Mesendoderm (in vitro differentiated cells): ENCODE measurements at regions not wholly inside any gene's neighbourhood (a gene's known extent, or its start where the extent isn't known, plus 50 kb on each side); places are given as distances from the start of the nearest gene placed in this dataset.
A peak's percentile ranks its signal among the peaks of the same experiment; 100 is the strongest.

Experiments
- DNase-seq: peaks from one replicate; pipeline ENCODE4 v3.0.0; 2013
- H2AK5ac ChIP-seq: 2 replicates; pipeline ENCODE4 v1.6.1; 2013; ENCODE audit warnings: low read length, inconsistent platforms
- H2BK120ac ChIP-seq: 2 replicates; pipeline ENCODE4 v1.6.1; 2013; ENCODE audit warnings: low read depth, mild to moderate bottlenecking, low read length, moderate library complexity, mixed read lengths
- H2BK15ac ChIP-seq: replicated peaks from 2 replicates; pipeline ENCODE4 v1.6.1; 2013; ENCODE audit warnings: low read depth, mild to moderate bottlenecking, moderate library complexity
- H2BK5ac ChIP-seq: 2 replicates; pipeline ENCODE4 v1.6.1; 2013; ENCODE audit warnings: low read length, inconsistent platforms
- H3K18ac ChIP-seq: 2 replicates; pipeline ENCODE4 v1.6.1; 2013; ENCODE audit warnings: mild to moderate bottlenecking, low read length, mixed read lengths
- H3K23ac ChIP-seq: one replicate; pipeline ENCODE4 v1.6.1; 2013; ENCODE audit warnings: low read length
- H3K27ac ChIP-seq: 2 replicates; pipeline ENCODE4 v1.5.1; 2013; ENCODE audit warnings: low read depth, mild to moderate bottlenecking, inconsistent platforms, low read length, moderate library complexity
- H3K27me3 ChIP-seq: 2 replicates; pipeline ENCODE4 v1.6.1; 2013; ENCODE audit warnings: low read length, control low read depth, mild to moderate bottlenecking, inconsistent platforms; ENCODE audit not compliant: insufficient read depth, poor library complexity
- H3K36me3 ChIP-seq: 2 replicates; pipeline ENCODE4 v1.6.1; 2013; ENCODE audit warnings: low read length, inconsistent platforms; ENCODE audit not compliant: control insufficient read depth, insufficient read depth
- H3K4ac ChIP-seq: one replicate; pipeline ENCODE4 v1.6.1; 2013; ENCODE audit warnings: low read depth, mild to moderate bottlenecking, low read length, moderate library complexity
- H3K4me1 ChIP-seq: 2 replicates; pipeline ENCODE4 v1.6.1; 2013; ENCODE audit warnings: low read depth, low read length, inconsistent platforms; ENCODE audit not compliant: control insufficient read depth
- H3K4me2 ChIP-seq: 2 replicates; pipeline ENCODE4 v1.6.1; 2013; ENCODE audit warnings: low read length
- H3K4me3 ChIP-seq: 2 replicates; pipeline ENCODE4 v1.5.1; 2013; ENCODE audit warnings: mild to moderate bottlenecking, low read length
- H3K56ac ChIP-seq: one replicate; pipeline ENCODE4 v1.6.1; 2013; ENCODE audit warnings: low read length
- H3K79me1 ChIP-seq: 2 replicates; pipeline ENCODE4 v1.6.1; 2013; ENCODE audit warnings: low read length, inconsistent platforms
- H3K79me2 ChIP-seq: 2 replicates; pipeline ENCODE4 v1.6.1; 2013; ENCODE audit warnings: mild to moderate bottlenecking, low read length; ENCODE audit not compliant: control insufficient read depth, insufficient read depth
- H3K9ac ChIP-seq: 2 replicates; pipeline ENCODE4 v1.6.1; 2013; ENCODE audit warnings: low read length, inconsistent platforms
- H4K5ac ChIP-seq: one replicate; pipeline ENCODE4 v1.6.1; 2013; ENCODE audit warnings: low read length
- H4K8ac ChIP-seq: one replicate; pipeline ENCODE4 v1.6.1; 2013; ENCODE audit warnings: low read depth, mild to moderate bottlenecking, control low read depth, low read length, moderate library complexity
- WGBS: extraction: QIAGEN DNeasy Blood & Tissue Kit; methylation state at CpG from one replicate; pipeline ENCODE4 v1.1.7; 2013; ENCODE audit warnings: low lambda C conversion rate, missing lambda C conversion rate; ENCODE audit not compliant: insufficient coverage; ENCODE audit errors: extremely low coverage; 5-methylcytosine and 5-hydroxymethylcytosine counted together

- DNase-seq, result no peak
- no CpG with 5 or more reads among the region's 20 CpGs for WGBS
- Histone ChIP-seq H3K23ac (no peak overlapping the region), H3K79me2 (no peaks in the 10 kb centered on the region), H3K36me3 (no peaks in the 10 kb centered on the region), H3K9ac (no peak overlapping the region), H2BK15ac (no peak overlapping the region), H3K79me1 (no peaks in the 10 kb centered on the region), H3K18ac (no peak overlapping the region), H4K8ac (no peak overlapping the region), H3K27ac (no peak overlapping the region), H4K5ac (no peak overlapping the region), H3K4ac (no peak overlapping the region), H3K4me2 (no peak overlapping the region), H3K27me3 (no peaks in the 10 kb centered on the region), H2BK120ac (no peak overlapping the region), H2AK5ac (no peak overlapping the region), H3K4me1 (no peaks in the 10 kb centered on the region), H3K4me3 (no peak overlapping the region), H3K56ac (no peak overlapping the region), H2BK5ac (no peak overlapping the region)
Measured at GRCh38 chr4:3712936-3713335, 53.2 kb upstream of the ADRA2C start.

- H3K79me2 ChIP-seq, result no peaks in the 10 kb centered on the region
- H3K4me3 ChIP-seq, result no peak overlapping the region
- no CpG with 5 or more reads among the region's 12 CpGs for WGBS
- H3K4ac ChIP-seq, result no peak overlapping the region
- no peak for DNase-seq
- H3K18ac ChIP-seq, result no peak overlapping the region
- H2BK120ac ChIP-seq, result no peak overlapping the region
- no peak overlapping the region for H4K8ac ChIP-seq
- no peak overlapping the region for H3K27ac ChIP-seq
- H3K79me1 ChIP-seq, result no peaks in the 10 kb centered on the region
- no peak overlapping the region for H3K23ac ChIP-seq
- no peak overlapping the region for H3K9ac ChIP-seq
- no peak overlapping the region for H3K4me2 ChIP-seq
- H3K36me3 ChIP-seq, result no peaks in the 10 kb centered on the region
- no peaks in the 10 kb centered on the region for H3K4me1 ChIP-seq
- no peak overlapping the region for H2BK15ac ChIP-seq
- H2BK5ac ChIP-seq, result no peak overlapping the region
- no peak overlapping the region for H2AK5ac ChIP-seq
- no peaks in the 10 kb centered on the region for H3K27me3 ChIP-seq
- no peak overlapping the region for H3K56ac ChIP-seq
- H4K5ac ChIP-seq, result no peak overlapping the region
Measured at GRCh38 chr4:3712112-3712805, 53.9 kb upstream of the ADRA2C start.

- no CpG with 5 or more reads among the region's 35 CpGs for WGBS
- no peak overlapping the region for H4K5ac ChIP-seq
- H3K4me3 ChIP-seq, result no peak overlapping the region
- no peaks in the 10 kb centered on the region for H3K4me1 ChIP-seq
- H4K8ac ChIP-seq, result no peak overlapping the region
- no peak for DNase-seq
- no peak overlapping the region for H3K23ac ChIP-seq
- H3K18ac ChIP-seq, result no peak overlapping the region
- no peak overlapping the region for H2AK5ac ChIP-seq
- no peaks in the 10 kb centered on the region for H3K79me2 ChIP-seq
- no peak overlapping the region for H3K9ac ChIP-seq
- H3K27ac ChIP-seq, result no peak overlapping the region
- no peaks in the 10 kb centered on the region for H3K79me1 ChIP-seq
- no peak overlapping the region for H2BK15ac ChIP-seq
- no peak overlapping the region for H2BK120ac ChIP-seq
- H3K4ac ChIP-seq, result no peak overlapping the region
- H3K4me2 ChIP-seq, result no peak overlapping the region
- no peak overlapping the region for H2BK5ac ChIP-seq
- no peaks in the 10 kb centered on the region for H3K36me3 ChIP-seq
- no peak overlapping the region for H3K56ac ChIP-seq
- H3K27me3 ChIP-seq, result no peaks in the 10 kb centered on the region
Measured at GRCh38 chr4:3711183-3712111, 54.7 kb upstream of the ADRA2C start.

- no peak overlapping the region for H2BK120ac ChIP-seq
- WGBS, result no CpG with 5 or more reads among the region's 24 CpGs
- H3K18ac ChIP-seq, result no peak overlapping the region
- H2AK5ac ChIP-seq, result no peak overlapping the region
- peak; percentile 33 for DNase-seq
- H4K8ac ChIP-seq, result no peak overlapping the region
- H3K9ac ChIP-seq, result no peak overlapping the region
- H2BK15ac ChIP-seq, result no peak overlapping the region
- H3K27ac ChIP-seq, result no peak overlapping the region
- H3K4me3 ChIP-seq, result no peak overlapping the region
- no peaks in the 10 kb centered on the region for H3K79me2 ChIP-seq
- H3K4me1 ChIP-seq, result no peaks in the 10 kb centered on the region
- no peaks in the 10 kb centered on the region for H3K36me3 ChIP-seq
- no peak overlapping the region for H4K5ac ChIP-seq
- no peak overlapping the region for H3K4ac ChIP-seq
- no peak overlapping the region for H2BK5ac ChIP-seq
- H3K23ac ChIP-seq, result no peak overlapping the region
- H3K27me3 ChIP-seq, result no peaks in the 10 kb centered on the region
- H3K4me2 ChIP-seq, result no peak overlapping the region
- no peaks in the 10 kb centered on the region for H3K79me1 ChIP-seq
- H3K56ac ChIP-seq, result no peak overlapping the region
Measured at GRCh38 chr4:3710451-3711182, 55.6 kb upstream of the ADRA2C start.

GRCh38 chr4:3709846-3710441, 56.2 kb upstream of the ADRA2C start:
- H2BK15ac ChIP-seq, result no peak overlapping the region
- no peak for DNase-seq
- no peaks in the 10 kb centered on the region for H3K79me1 ChIP-seq
- H3K4ac ChIP-seq, result no peak overlapping the region
- no peak overlapping the region for H2BK5ac ChIP-seq
- H3K4me1 ChIP-seq, result no peaks in the 10 kb centered on the region
- H3K23ac ChIP-seq, result no peak overlapping the region
- H3K27me3 ChIP-seq, result no peaks in the 10 kb centered on the region
- H3K79me2 ChIP-seq, result no peaks in the 10 kb centered on the region
- no peak overlapping the region for H3K4me2 ChIP-seq
- no peak overlapping the region for H4K8ac ChIP-seq
- H3K27ac ChIP-seq, result no peak overlapping the region
- no peak overlapping the region for H4K5ac ChIP-seq
- H3K56ac ChIP-seq, result no peak overlapping the region
- no peak overlapping the region for H3K9ac ChIP-seq
- WGBS, result no CpG with 5 or more reads among the region's 18 CpGs
- no peak overlapping the region for H3K18ac ChIP-seq
- H2BK120ac ChIP-seq, result no peak overlapping the region
- H2AK5ac ChIP-seq, result no peak overlapping the region
- H3K4me3 ChIP-seq, result no peak overlapping the region
- H3K36me3 ChIP-seq, result no peaks in the 10 kb centered on the region
